GM19463 (cell line): ENCODE measurements at regions not wholly inside any gene's neighbourhood (a gene's known extent, or its start where the extent isn't known, plus 50 kb on each side); places are given as distances from the start of the nearest gene placed in this dataset.
"Not testable (repeated sequence)": the region's sequence is repeated elsewhere in the genome, so short reads cannot be mapped to it uniquely, and the experiment has no call there.

Source experiments
- ATAC-seq: cut with Tn5 transposase; IDR thresholded peaks from one replicate; pipeline ENCODE4 v1.9.1; 2021; ENCODE audit warnings: mild to moderate bottlenecking, moderate library complexity; ENCODE audit not compliant: unreplicated experiment

GRCh38 chr7:81441750-81442149 is 328.1 kb downstream of the HGF start:
- no peak for ATAC-seq

DNA sequence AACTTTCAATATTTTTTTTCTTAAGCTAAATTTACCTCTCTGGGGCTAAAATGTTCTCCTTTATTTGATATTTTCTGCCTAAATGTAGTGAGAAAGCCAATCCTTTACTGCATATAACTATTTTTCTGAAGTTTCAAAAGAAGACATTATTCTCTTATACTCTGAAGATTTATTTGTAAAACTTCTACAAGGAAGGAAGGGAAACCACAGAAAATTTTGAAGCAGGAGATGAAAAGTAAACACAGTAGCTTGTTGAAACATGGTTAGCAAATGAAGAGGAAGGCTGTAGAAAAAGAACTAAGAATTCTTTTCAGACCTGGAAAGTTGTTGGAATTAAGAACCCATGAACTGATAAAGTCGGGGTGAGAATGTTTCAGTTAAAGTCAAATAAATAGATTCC is 330.3 kb downstream of the HGF start:
- no peak for ATAC-seq

DNA sequence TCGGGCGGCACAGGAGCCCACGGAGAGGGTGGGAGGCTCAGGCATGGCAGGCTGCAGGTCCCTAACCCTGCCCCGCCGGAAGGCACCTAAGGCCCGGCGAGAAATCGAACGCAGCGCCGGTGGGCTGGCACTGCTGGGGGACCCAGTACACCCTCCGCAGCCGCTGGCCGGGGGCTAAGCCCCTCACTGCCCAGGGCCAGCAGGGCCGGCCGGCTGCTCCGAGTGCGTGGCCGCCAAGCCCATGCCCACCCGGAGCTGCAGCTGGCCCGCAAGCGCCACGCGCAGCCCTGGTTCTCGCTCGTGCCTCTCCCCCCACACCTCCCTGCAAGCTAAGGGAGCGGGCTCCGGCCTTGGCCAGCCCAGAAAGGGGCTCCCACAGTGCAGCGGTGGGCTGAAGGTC is 332.7 kb downstream of the HGF start:
- not testable (repeated sequence) for ATAC-seq

DNA sequence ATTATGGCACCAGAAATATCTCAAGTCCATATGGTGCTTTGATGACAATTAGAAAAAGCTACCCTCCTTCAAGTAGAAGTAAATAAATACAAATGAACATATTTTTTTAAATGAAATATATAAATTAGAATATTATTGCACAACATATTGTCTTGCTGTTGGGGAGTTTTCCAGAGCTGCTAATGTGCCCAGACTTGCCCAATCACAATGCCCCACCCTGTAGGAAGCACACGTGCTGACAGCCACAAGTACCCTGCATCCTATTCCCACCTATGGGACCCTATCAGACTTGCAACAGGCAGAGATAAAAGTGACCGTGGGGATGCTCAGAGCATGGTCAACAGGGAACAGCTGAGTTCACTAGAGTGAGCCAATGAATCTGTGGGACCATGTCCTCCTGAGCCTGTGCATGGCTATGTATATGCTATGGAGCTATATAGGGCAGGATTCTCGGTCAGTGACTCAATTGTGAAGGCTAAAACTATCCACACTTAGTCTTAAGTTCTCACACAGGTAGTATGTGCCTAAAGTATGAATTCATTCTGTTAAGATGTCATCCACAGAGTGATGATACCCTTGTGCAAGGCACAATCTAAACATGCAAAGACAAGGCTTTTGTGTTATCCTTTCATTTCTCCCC is 336.0 kb downstream of the HGF start:
- ATAC-seq, result no peak

DNA sequence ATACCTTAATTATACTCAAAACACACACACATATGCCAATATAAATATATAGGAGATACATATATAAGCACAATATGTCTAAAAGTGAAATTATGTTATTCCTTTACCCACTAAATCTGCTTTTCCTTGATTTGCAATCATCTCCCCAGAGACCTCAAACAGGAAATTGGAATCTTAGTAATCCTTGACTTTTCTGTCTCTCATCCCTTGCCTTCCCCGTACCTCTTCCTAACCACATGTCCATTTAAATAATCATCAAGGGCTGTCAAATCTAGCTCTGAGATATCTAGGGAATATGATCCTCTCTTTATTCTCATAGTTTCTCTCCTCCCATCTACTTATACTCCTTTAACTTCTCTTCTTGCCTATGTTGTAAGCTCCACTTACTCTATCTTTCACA is 336.6 kb downstream of the HGF start:
- ATAC-seq, result no peak

DNA sequence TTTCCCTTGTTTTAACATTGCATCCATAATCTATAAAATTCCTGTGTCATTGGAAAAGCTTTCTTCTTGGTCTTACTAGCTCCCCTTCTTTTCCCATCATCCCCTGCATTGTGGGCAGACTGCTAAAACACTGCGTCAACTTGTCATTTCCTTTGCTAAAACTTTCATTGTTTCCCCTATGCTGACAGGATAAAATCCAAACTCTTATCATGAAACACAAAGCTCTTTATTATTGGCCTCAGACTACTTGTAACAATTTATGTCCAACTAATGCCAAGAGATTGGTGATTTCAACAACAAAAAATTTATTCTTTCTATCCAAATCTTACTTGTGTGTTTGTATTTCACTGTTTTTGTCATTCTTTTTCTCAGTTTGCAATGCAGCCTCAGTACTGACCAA is 339.1 kb downstream of the HGF start:
- no peak for ATAC-seq

DNA sequence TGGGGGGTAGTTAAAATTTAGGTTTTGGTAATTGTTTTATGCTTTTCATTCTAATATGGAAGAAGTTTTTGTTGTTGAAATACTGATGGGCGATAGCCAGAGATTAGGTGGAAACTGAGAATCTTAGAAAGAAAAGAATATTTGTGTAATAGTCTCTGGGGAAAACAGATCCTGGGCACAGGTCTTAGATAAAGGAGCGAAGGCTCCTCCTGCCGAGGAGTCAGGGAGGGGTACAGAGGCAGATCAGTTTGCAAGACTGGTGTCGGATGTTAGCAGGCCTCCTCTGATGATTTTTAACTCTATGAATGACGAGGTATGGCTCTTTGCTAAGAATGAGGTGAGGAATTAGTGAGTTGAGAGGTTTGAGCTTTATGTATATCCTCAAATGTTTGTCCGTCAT is 339.7 kb downstream of the HGF start:
- ATAC-seq, result no peak

DNA sequence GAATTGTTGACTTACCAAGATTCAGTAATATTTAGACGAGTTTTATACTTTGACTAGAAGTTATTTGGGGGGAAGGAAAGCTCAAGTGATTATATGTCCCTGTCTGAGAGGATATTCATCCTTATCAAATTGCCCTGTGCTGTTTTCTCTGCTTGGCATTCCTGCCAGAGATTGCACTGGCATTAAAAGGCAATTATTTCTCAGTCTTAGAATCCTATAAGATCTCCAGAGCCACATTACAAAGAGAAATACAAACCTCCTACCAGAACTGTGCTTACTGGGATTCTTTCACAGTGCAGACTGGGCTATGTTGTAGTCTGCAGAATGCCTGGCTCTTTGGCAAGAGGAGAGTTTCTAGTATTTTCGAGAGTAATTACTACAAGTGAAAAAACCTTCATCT is 342.4 kb downstream of the HGF start:
- no peak for ATAC-seq

- ATAC-seq, result no peak
These were observed 349.2 kb downstream of the HGF start for GRCh38 chr7:81420526-81421226.

DNA sequence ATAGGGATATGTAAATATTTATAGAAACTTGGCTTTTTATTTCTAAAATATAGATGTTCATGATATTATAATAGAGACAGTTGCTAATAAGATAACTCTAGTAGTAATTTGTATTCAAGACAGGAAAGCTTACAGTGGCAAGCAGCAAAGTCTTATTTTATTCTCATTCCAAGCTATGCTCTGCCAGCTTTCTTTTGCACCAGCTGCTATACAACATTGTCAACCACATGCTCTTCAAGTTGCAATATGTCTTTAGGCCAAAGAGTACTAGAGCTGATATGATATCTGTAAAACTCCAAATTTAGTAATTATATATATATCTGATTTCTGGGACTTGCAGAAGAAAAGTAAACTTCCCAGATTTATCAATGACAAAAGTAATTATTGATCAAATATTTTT is 350.1 kb downstream of the HGF start:
- no peak for ATAC-seq

- ATAC-seq, result no peak
These were observed 353.2 kb downstream of the HGF start for GRCh38 chr7:81416659-81417058.

DNA sequence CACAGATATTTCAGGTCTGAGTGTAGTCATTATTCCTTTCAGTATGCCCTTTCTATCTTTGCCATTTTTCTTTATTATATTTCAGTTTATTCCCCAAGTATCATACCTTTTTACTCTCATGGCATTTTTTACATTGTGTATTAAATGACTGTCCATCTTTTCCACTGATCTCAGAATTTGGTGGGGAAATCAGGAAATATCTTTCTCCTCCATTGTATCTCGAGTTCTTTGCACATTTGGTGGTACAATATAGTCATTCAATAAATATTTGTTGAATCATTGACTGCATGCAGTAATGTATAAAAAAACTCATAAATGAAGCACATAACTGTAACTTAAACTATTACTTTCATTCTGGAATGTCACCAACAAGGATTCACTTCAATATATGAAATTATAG is 354.7 kb downstream of the HGF start:
- no peak for ATAC-seq

- ATAC-seq, result no peak
These were observed 355.4 kb downstream of the HGF start for GRCh38 chr7:81414411-81414810.

DNA sequence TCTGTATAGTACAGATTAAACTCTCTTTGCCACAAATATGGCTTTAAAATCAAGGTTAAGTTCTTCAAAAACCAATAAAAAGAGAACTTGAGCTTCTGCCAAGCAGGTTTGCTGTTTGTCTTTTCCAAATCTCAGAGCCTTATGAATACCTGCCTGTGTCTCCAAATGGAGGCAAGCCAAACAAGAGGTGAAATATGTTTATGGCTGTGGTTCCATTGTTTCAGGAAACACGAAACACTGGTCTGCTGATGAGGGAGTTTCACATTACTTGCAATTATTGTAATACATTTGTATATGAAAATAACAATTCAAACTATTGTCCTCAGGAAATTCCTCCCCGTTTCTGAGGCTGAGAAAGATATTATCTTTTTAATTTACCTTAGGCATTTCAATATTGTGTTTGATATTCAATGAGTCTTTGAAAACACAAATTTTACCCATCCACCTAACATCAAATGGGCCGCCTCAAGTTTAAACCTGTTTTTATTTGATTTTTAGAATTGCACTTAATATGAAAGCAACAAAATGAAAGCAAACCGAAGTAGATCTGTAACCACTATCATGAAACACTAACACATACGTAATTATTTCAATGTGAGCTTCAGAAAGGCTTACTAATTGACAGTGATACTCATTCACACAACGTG is 359.3 kb downstream of the HGF start:
- no peak for ATAC-seq

- no peak for ATAC-seq
These were observed 361.1 kb downstream of the HGF start for GRCh38 chr7:81408728-81409127.

DNA sequence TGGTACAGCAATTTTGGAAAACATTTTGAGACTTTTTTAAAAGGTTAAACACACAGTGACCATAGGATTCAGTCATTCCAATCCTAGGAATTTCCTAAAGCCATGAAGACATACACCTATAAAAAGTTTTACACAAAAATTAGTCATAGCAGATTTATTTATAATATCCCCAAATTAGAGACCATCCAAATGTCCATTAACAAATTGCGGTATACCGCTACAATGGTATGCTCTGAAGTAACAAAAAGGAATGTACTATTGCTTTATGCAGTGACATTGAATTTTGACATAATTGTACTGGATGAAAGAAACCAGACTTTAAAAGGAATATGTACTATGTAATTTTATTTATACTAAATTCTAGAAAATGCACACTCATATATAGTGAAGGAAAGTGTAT is 362.8 kb downstream of the HGF start:
- no peak for ATAC-seq

GRCh38 chr7:81404669-81405068 is 365.2 kb downstream of the HGF start:
- no peak for ATAC-seq

- ATAC-seq, result no peak
These were observed 367.6 kb downstream of the HGF start for GRCh38 chr7:81402227-81402626.

DNA sequence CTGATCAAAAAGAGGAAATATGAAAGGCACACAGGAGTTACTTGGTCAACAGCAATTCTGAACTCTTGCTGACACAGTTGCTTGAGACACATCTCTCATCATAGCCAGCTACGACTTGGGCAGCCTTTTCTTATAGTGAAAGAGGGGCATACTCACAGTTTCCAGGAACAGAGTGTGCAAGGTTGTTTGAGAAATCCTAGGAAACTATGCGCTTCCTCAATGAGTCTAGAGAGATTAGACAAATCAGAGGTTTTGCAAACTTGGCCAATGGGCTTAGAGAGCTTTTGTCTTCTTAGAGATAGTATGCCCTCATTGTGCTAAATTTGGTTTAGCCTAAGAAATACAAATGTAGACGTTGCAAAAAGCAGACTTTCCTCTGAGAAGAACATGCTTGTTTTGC is 370.4 kb downstream of the HGF start:
- ATAC-seq, result no peak

DNA sequence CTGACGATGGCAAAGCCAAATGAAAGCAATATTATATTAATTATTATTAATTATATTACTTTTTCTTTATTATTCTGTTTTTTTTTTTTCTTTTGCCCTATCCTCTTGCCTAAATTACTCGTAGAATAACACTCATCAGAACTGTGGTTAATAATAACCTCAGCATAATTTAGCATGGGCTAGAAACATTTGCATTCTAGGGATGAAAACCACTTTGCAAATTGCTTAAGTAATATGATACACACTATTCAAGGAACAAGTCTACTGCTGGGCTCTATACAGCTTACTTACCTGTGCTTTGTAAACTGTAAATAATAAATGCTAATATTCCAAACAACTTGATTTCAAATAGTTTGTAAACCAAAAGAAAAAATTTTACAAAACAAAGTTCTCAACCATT is 375.8 kb downstream of the HGF start:
- ATAC-seq, result no peak

DNA sequence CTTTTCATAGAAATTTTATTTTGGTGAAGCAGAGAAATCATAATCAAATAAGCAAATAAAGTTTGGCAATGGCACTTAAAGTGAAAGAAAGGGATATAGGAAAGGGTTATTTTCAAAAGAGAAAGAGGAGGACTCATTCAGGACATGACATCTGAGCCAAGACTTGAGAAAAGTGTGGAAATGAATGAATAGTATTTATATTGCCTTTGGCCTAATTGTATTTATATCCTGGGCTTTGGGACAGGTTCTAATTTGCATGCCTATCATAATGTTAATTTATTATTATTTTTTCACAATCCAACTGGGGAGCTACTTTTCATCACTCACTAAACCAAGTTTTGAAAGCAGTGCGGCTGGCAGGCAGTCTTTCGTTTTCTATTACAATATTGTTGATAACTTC is 376.8 kb downstream of the HGF start:
- no peak for ATAC-seq

- ATAC-seq, result no peak
These were observed 384.5 kb downstream of the HGF start for GRCh38 chr7:81385370-81385769.
